H1 (cell line): ENCODE measurements at regions not wholly inside any gene's neighbourhood (a gene's known extent, or its start where the extent isn't known, plus 50 kb on each side); places are given as distances from the start of the nearest gene placed in this dataset.

Source experiments
- CTCF ChIA-PET: fragments of 300-600 bp; sonication (Branson Sonifier 250); formaldehyde crosslinking; loops from one replicate; lab custom pipeline; 2021; ENCODE audit not compliant: partially characterized antibody; lab: Charles Lee
- POLR2A ChIA-PET: fragments of 300-600 bp; sonication (Branson Sonifier 250); formaldehyde crosslinking; loops from one replicate; lab custom pipeline; 2021; ENCODE audit warnings: inconsistent platforms; ENCODE audit not compliant: partially characterized antibody; lab: Charles Lee
- DNase-seq, 2 experiments: peaks; one replicate each; pipeline versions ENCODE4 v3.0.0 to v3.0.0-alpha.2; 2010 to 2022; ENCODE audit warnings: low spot score in 2 of 2, low read depth in 1 of 2, mixed read lengths in 1 of 2
- FAIRE-seq: peaks from 2 replicates; lab custom pipeline; 2011; peaks lifted over from hg19 to GRCh38; lab: Jason Lieb, UNC
- H2AFZ ChIP-seq: 2 replicates; pipeline ENCODE4 v1.8.1; 2012; ENCODE audit warnings: low read length, inconsistent platforms
- H2AK5ac ChIP-seq: 2 replicates; pipeline ENCODE4 v1.6.1; 2013; ENCODE audit warnings: low read depth, low read length
- H2BK120ac ChIP-seq: replicated peaks from 2 replicates; pipeline ENCODE3; 2013; ENCODE audit warnings: low read depth, low read length, inconsistent platforms
- H2BK12ac ChIP-seq: 2 replicates; pipeline ENCODE4 v1.6.1; 2013; ENCODE audit warnings: low read depth, low read length
- H2BK15ac ChIP-seq: 2 replicates; pipeline ENCODE4 v1.6.1; 2013; ENCODE audit warnings: low read length
- H2BK20ac ChIP-seq: 2 replicates; pipeline ENCODE4 v1.6.1; 2013; ENCODE audit warnings: low read length
- H2BK5ac ChIP-seq: 2 replicates; pipeline ENCODE4 v1.6.1; 2013; ENCODE audit warnings: low read depth, low read length
- H3K14ac ChIP-seq: 2 replicates; pipeline ENCODE4 v1.6.1; 2013; ENCODE audit warnings: inconsistent platforms; ENCODE audit not compliant: insufficient read length
- H3K18ac ChIP-seq: 2 replicates; pipeline ENCODE4 v1.6.1; 2013; ENCODE audit warnings: low read length; ENCODE audit errors: extremely low read depth
- H3K23ac ChIP-seq: 2 replicates; pipeline ENCODE4 v1.6.1; 2013; ENCODE audit warnings: inconsistent platforms; ENCODE audit not compliant: insufficient read length
- H3K23me2 ChIP-seq: 2 replicates; pipeline ENCODE4 v1.6.1; 2013; ENCODE audit warnings: low read depth, low read length
- H3K27ac ChIP-seq: 2 replicates; pipeline ENCODE4 v1.6.1; 2011; ENCODE audit warnings: low read depth, low read length, inconsistent platforms
- H3K27me3 ChIP-seq, 4 experiments: replicated peaks in 1 of 4; 1 replicate in 1 of 4; 2 replicates in 3 of 4; pipeline versions ENCODE4 v1.6.1 to v1.8.1; 2011 to 2013; ENCODE audit warnings: low read length in 3 of 4, mild to moderate bottlenecking in 3 of 4, inconsistent platforms in 2 of 4, mixed read lengths in 2 of 4, moderate library complexity in 1 of 4; ENCODE audit not compliant: control insufficient read depth in 3 of 4, insufficient read depth in 3 of 4; ENCODE audit errors: extremely low read depth in 1 of 4
- H3K36me3 ChIP-seq, 4 experiments: 2 replicates each; pipeline versions ENCODE4 v1.6.1 to v1.8.1; 2011 to 2013; ENCODE audit warnings: mild to moderate bottlenecking in 4 of 4, low read length in 3 of 4, moderate library complexity in 2 of 4, control low read depth in 1 of 4, inconsistent platforms in 1 of 4; ENCODE audit not compliant: insufficient read depth in 4 of 4, control insufficient read depth in 2 of 4
- H3K4ac ChIP-seq: replicated peaks from 2 replicates; pipeline ENCODE3; 2013; ENCODE audit warnings: low read length, low read depth, mixed read lengths, inconsistent platforms; ENCODE audit not compliant: insufficient read length
- H3K4me1 ChIP-seq, 4 experiments: replicated peaks in 1 of 4; 1 replicate in 1 of 4; 2 replicates in 3 of 4; pipeline versions ENCODE4 v1.6.1 to v1.8.1; 2011 to 2013; ENCODE audit warnings: low read length in 3 of 4, inconsistent platforms in 2 of 4, mixed read lengths in 1 of 4; ENCODE audit not compliant: insufficient read depth in 4 of 4, control insufficient read depth in 3 of 4
- H3K4me2 ChIP-seq, 2 experiments: 2 replicates each; pipeline versions ENCODE4 v1.6.1 to v1.8.1; 2011 to 2013; ENCODE audit warnings: low read depth in 2 of 2, low read length in 2 of 2, control low read depth in 1 of 2, inconsistent platforms in 1 of 2, mild to moderate bottlenecking in 1 of 2; ENCODE audit not compliant: insufficient read depth in 1 of 2
- H3K4me3 ChIP-seq, 4 experiments: fragments of 200-600, 300-600 bp in 1 of 4; sonication (generic), shearing (Covaris generic), sonication (Bioruptor Twin) in 1 of 4; 2 replicates each; pipeline versions ENCODE4 v1.5.1 to v1.8.1; 2011 to 2016; ENCODE audit warnings: low read length in 4 of 4, low read depth in 3 of 4, control low read depth in 2 of 4, inconsistent platforms in 2 of 4, mild to moderate bottlenecking in 2 of 4, mixed read lengths in 1 of 4, moderate library complexity in 1 of 4; ENCODE audit not compliant: insufficient read depth in 2 of 4; ENCODE audit errors: extremely low read depth in 1 of 4
- H3K56ac ChIP-seq: replicated peaks from 2 replicates; pipeline ENCODE3; 2013; ENCODE audit warnings: low read depth, mild to moderate bottlenecking, mixed read lengths, low read length, inconsistent platforms; ENCODE audit not compliant: insufficient read length
- H3K79me1 ChIP-seq: 2 replicates; pipeline ENCODE4 v1.6.1; 2013; ENCODE audit warnings: low read depth, low read length, control low read depth
- H3K79me2 ChIP-seq, 2 experiments: 2 replicates each; pipeline versions ENCODE4 v1.6.1 to v1.8.1; 2012 to 2013; ENCODE audit warnings: low read length in 2 of 2, mild to moderate bottlenecking in 2 of 2, inconsistent platforms in 1 of 2; ENCODE audit not compliant: insufficient read depth in 2 of 2, control insufficient read depth in 1 of 2
- H3K9ac ChIP-seq, 4 experiments: replicated peaks in 1 of 4; 1 replicate in 1 of 4; 2 replicates in 3 of 4; pipeline versions ENCODE4 v1.6.1 to v1.8.1; 2011 to 2013; ENCODE audit warnings: low read depth in 3 of 4, low read length in 3 of 4, control low read depth in 2 of 4, mild to moderate bottlenecking in 2 of 4, moderate library complexity in 2 of 4, inconsistent platforms in 1 of 4; ENCODE audit errors: extremely low read depth in 1 of 4
- H3K9me3 ChIP-seq, 2 experiments: 2 replicates each; pipeline versions ENCODE4 v1.6.1 to v1.8.1; 2012 to 2013; ENCODE audit warnings: mild to moderate bottlenecking in 2 of 2, moderate library complexity in 2 of 2, control low read depth in 1 of 2, inconsistent platforms in 1 of 2, low read depth in 1 of 2, low read length in 1 of 2, mixed read lengths in 1 of 2; ENCODE audit not compliant: insufficient read depth in 2 of 2
- H4K20me1 ChIP-seq, 2 experiments: replicated peaks in 1 of 2; 2 replicates each; pipeline versions ENCODE3 to v1.8.1; 2011 to 2013; ENCODE audit warnings: inconsistent platforms in 2 of 2, low read length in 2 of 2, mild to moderate bottlenecking in 1 of 2; ENCODE audit not compliant: insufficient read depth in 2 of 2, control insufficient read depth in 1 of 2
- H4K5ac ChIP-seq: 2 replicates; pipeline ENCODE4 v1.6.1; 2013; ENCODE audit warnings: low read length, low read depth, mixed read lengths, inconsistent platforms; ENCODE audit not compliant: insufficient read length
- H4K8ac ChIP-seq: 2 replicates; pipeline ENCODE4 v1.8.0; 2013; ENCODE audit warnings: mild to moderate bottlenecking, moderate library complexity, low read length, inconsistent platforms; ENCODE audit not compliant: insufficient read depth; ENCODE audit errors: extremely low read depth
- H4K91ac ChIP-seq: replicated peaks from 2 replicates; pipeline ENCODE3; 2013; ENCODE audit warnings: low read length, mixed read lengths, inconsistent platforms; ENCODE audit not compliant: insufficient read length
- ASH2L ChIP-seq: fragments of 200-600, 300-600 bp; sonication (generic); IDR thresholded peaks from one replicate; pipeline ENCODE4 v1.7.1; 2017; ENCODE audit warnings: low read length
- BCL11A ChIP-seq, 2 experiments: IDR thresholded peaks; one replicate each; pipeline ENCODE4 v1.6.1; 2011; ENCODE audit warnings: low read depth in 2 of 2, low read length in 2 of 2, mild to moderate bottlenecking in 2 of 2
- BRCA1 ChIP-seq: IDR thresholded peaks from 2 replicates; pipeline ENCODE4 v1.6.1; 2012; ENCODE audit warnings: low read depth, low read length, improper control_type of control experiment
- CBX5 ChIP-seq: fragments of 300-800, 300-1000 bp; sonication (generic); IDR thresholded peaks from 2 replicates; pipeline ENCODE4 v1.7.1; 2016; ENCODE audit warnings: antibody characterized with exemption, low read length, low read depth
- CHD2 ChIP-seq: IDR thresholded peaks from 2 replicates; pipeline ENCODE4 v1.6.1; 2012; ENCODE audit warnings: low read length, improper control_type of control experiment
- MAFK ChIP-seq: IDR thresholded peaks from 2 replicates; pipeline ENCODE4 v1.6.1; 2012; ENCODE audit warnings: low read depth, mild to moderate bottlenecking, improper control_type of control experiment, low read length
- NRF1 ChIP-seq: IDR thresholded peaks from 2 replicates; pipeline ENCODE4 v1.6.1; 2011; ENCODE audit warnings: mild to moderate bottlenecking, low read depth, low read length, improper control_type of control experiment
- POLR2AphosphoS5 ChIP-seq: IDR thresholded peaks from 2 replicates; pipeline ENCODE4 v1.6.1; 2011; ENCODE audit warnings: low read depth, low read length
- SP4 ChIP-seq: IDR thresholded peaks from 2 replicates; pipeline ENCODE4 v1.6.1; 2012; ENCODE audit warnings: low read length, inconsistent platforms
- TEAD4 ChIP-seq: IDR thresholded peaks from 2 replicates; pipeline ENCODE4 v1.6.1; 2012; ENCODE audit warnings: low read depth, low read length, inconsistent platforms, mixed read lengths

- H4K20me1 ChIP-seq, result no peaks in the 10 kb centered on the region
- peaks cover 0 to 3% (median 0%) of the 10 kb centered on the region in 4 experiments; a peak in 1 of 7 replicates for H3K4me1 ChIP-seq
- H3K9me3 ChIP-seq, result no peaks in the 10 kb centered on the region
- no peak overlapping the region for H4K91ac ChIP-seq
- no peak overlapping the region for H2BK12ac ChIP-seq
- no peaks in the 10 kb centered on the region for H3K36me3 ChIP-seq
- no peak overlapping the region for H2AFZ ChIP-seq
- H2BK120ac ChIP-seq, result no peak overlapping the region
- no peaks in the 10 kb centered on the region for H3K79me2 ChIP-seq
- no peak overlapping the region for H3K23ac ChIP-seq
- H3K14ac ChIP-seq, result no peak overlapping the region
- H2BK5ac ChIP-seq, result no peak overlapping the region
- FAIRE-seq (no peak), DNase-seq (no peak)
- no peak overlapping the region for H3K9ac ChIP-seq
- H3K79me1 ChIP-seq, result no peaks in the 10 kb centered on the region
- H3K27me3 ChIP-seq, result no peaks in the 10 kb centered on the region
- H3K18ac ChIP-seq, result no peak overlapping the region
- no peak overlapping the region for H2BK15ac ChIP-seq
- TF ChIP-seq TEAD4 (no peak), NRF1 (no peak), POLR2AphosphoS5 (no peak), MAFK (no peak), CBX5 (no peak), BRCA1 (no peak), CHD2 (no peak), BCL11A (IDR thresholded peaks at IDR 0.05; ENCODE audit: low read depth in 2 of 2, low read length in 2 of 2) (no peak), SP4 (no peak), ASH2L (no peak)
- TF ChIP-seq, all 59 proteins: peak for 0
- no peak overlapping the region for H4K5ac ChIP-seq
- no peak overlapping the region for H3K4me3 ChIP-seq
- H4K8ac ChIP-seq, result no peak overlapping the region
- ChIA-PET CTCF (interaction anchor here (0.7 to 1.6 kb wide), 2 partner anchors 10 to 21 kb away, joined by 3 to 4 read pairs; no protein-coding TSS in a partner anchor), POLR2A (no interaction called here)
- H3K4ac ChIP-seq, result no peak overlapping the region
- no peak overlapping the region for H3K56ac ChIP-seq
- H2BK20ac ChIP-seq, result no peak overlapping the region
- 0 out of 4 replicates have a peak overlapping the region, but pooled peaks of 1 of the 2 experiments have one; percentile 18 for H3K4me2 ChIP-seq
- no peak overlapping the region for H3K27ac ChIP-seq
- H2AK5ac ChIP-seq, result no peak overlapping the region
- no peaks in the 10 kb centered on the region for H3K23me2 ChIP-seq
These were observed 109.4 kb upstream of the C1GALT1C1 start for GRCh38 chrX:120739300-120739699.
